ENCODE measurements at regions not wholly inside any gene's neighbourhood (a gene's known extent, or its start where the extent isn't known, plus 50 kb on each side); places are given as distances from the start of the nearest gene placed in this dataset.

DNA sequence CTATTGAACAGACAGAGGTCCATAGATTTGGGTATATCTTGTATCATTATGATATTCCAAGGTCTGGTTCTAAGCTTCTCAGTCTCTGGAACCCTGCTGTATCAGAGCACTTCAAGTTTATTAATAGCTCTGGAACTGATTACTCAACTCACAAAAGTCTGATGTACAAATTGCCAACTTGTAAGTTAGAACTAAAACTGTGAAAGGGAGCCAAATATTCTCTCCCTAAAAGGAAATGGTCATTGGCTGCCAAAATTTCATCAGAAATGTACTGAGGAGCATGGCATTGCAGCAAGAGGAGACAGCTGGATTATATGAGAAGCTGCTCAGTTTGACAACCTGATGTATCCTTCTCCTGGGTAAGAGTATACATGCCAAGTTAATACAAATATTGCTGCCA is 828.8 kb upstream of the SEL1L start:
- intact Hi-C loops (cut with DNase I): no loop called here
- no peaks in the 10 kb centered on the region for H3K27me3 ChIP-seq
- H3K27ac ChIP-seq: no peak overlapping the region
- no peak overlapping the region for H3K4me3 ChIP-seq
- H3K36me3 ChIP-seq: no peaks in the 10 kb centered on the region
- DNase-seq (no peak), ATAC-seq (peak in 3 of 4 donors; percentile 41 to 83 (median 75))
- H3K4me1 ChIP-seq: no peaks in the 10 kb centered on the region
- peaks cover 0 to under 1% (median 0%) of the 10 kb centered on the region in 12 donors for H3K9me3 ChIP-seq
- TF ChIP-seq POLR2A (IDR thresholded peaks at IDR 0.05): no peak
- TF ChIP-seq, protein P1, sequence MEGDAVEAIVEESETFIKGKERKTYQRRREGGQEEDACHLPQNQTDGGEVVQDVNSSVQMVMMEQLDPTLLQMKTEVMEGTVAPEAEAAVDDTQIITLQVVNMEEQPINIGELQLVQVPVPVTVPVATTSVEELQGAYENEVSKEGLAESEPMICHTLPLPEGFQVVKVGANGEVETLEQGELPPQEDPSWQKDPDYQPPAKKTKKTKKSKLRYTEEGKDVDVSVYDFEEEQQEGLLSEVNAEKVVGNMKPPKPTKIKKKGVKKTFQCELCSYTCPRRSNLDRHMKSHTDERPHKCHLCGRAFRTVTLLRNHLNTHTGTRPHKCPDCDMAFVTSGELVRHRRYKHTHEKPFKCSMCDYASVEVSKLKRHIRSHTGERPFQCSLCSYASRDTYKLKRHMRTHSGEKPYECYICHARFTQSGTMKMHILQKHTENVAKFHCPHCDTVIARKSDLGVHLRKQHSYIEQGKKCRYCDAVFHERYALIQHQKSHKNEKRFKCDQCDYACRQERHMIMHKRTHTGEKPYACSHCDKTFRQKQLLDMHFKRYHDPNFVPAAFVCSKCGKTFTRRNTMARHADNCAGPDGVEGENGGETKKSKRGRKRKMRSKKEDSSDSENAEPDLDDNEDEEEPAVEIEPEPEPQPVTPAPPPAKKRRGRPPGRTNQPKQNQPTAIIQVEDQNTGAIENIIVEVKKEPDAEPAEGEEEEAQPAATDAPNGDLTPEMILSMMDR (IDR thresholded peaks at IDR 0.05): no peak

DNA sequence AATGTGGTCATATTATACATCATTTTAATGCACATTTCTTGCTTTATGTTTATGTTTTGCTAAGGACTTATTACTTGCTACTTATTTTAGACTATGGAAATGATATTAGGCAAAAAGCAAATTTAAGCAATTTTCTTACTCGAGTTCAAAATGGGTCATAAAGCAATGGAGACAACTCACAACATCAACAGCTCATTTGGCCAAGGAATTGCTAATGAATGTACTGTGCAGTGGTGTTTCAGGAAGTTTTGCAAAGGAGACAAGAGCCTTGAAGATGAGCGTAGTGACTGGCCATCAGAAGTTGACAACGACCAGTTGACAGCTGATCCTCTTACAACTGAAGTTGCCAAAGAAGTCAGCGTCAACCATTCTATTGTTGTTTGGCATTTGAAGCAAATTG is 831.8 kb upstream of the SEL1L start:
- TF ChIP-seq, protein P1 (IDR thresholded peaks at IDR 0.05): no peak
- no peak for TF ChIP-seq POLR2A (IDR thresholded peaks at IDR 0.05)

DNA sequence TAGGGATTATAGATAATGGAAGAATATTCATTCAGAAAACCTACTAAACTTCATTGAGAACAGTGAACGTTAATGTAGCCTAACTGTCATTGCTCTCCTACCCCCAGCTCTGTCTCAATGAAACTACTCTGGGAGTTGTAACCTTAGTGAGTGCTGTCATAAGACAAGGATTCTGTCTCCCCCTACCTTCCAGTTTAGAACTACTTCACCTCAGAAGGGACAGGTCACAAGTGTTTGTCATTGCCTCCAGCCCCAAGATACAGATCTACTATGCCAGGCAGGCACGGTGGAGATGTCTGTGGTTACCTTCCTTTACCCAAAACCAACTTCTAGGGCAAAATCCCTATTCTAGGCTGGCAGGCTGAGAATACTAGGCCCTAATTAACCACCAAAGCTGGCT is 833.1 kb upstream of the SEL1L start:
- H3K4me3 ChIP-seq: no peak overlapping the region
- intact Hi-C loops (cut with DNase I): no loop called here
- TF ChIP-seq POLR2A (IDR thresholded peaks at IDR 0.05): no peak
- TF ChIP-seq, protein P1 (IDR thresholded peaks at IDR 0.05): no peak
- H3K27me3 ChIP-seq: no peaks in the 10 kb centered on the region
- no peaks in the 10 kb centered on the region for H3K4me1 ChIP-seq
- no peak overlapping the region for H3K27ac ChIP-seq
- ATAC-seq: no peak
- no peaks in the 10 kb centered on the region for H3K36me3 ChIP-seq
- DNase-seq: no peak
- H3K9me3 ChIP-seq: peaks cover 0 to 17% (median 0%) of the 10 kb centered on the region in 12 donors
- WGBS, 4 donors: 54 to 66% (median 64%) methylated on average over 2 of the region's 2 CpGs

More for the DNA sequence above, 831.8 kb upstream of the SEL1L start:
- intact Hi-C loops (cut with DNase I): no loop called here
- Histone ChIP-seq H3K27ac (no peak overlapping the region), H3K4me3 (no peak overlapping the region), H3K9me3 (peaks cover 0 to 17% (median 0%) of the 10 kb centered on the region in 12 donors), H3K36me3 (no peaks in the 10 kb centered on the region), H3K4me1 (no peaks in the 10 kb centered on the region), H3K27me3 (no peaks in the 10 kb centered on the region)
- 77 to 80% (median 78%) methylated on average over 4 of the region's 4 CpGs for WGBS, 4 donors
- ATAC-seq (no peak), DNase-seq (no peak)

DNA sequence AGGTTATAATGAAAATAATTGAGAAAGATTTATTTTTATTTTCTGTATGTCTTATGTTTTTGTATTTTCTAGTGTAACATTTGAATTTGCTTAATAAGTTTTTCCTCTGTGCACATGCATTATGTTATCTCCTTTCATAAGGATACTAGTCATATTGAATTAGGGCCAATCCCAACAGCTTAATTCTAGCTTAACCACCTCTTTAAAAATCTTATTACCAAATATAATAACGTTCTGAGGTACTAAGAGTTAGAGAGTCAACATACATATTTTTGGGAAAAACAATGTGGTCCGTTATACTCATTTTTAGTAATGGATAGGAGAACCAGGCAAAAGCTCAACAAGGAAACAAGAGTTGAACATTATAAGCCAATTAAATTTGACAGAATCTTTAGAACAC is 845.6 kb upstream of the SEL1L start:
- WGBS, 4 donors: 69 to 73% (median 71%) methylated on average over 2 of the region's 2 CpGs
- TF ChIP-seq, protein P1 (IDR thresholded peaks at IDR 0.05): no peak
- TF ChIP-seq POLR2A (IDR thresholded peaks at IDR 0.05): no peak
- intact Hi-C loops (cut with DNase I): no loop called here
- Histone ChIP-seq H3K4me1 (no peaks in the 10 kb centered on the region), H3K36me3 (no peaks in the 10 kb centered on the region), H3K27me3 (no peaks in the 10 kb centered on the region), H3K27ac (no peak overlapping the region), H3K9me3 (peaks cover 0 to 30% (median 12%) of the 10 kb centered on the region in 12 donors), H3K4me3 (no peak overlapping the region)
- no peak for ATAC-seq
- DNase-seq: no peak
